Stomach (tissue), 4 donors: ENCODE measurements at regions not wholly inside any gene's neighbourhood (a gene's known extent, or its start where the extent isn't known, plus 50 kb on each side); places are given as distances from the start of the nearest gene placed in this dataset.

Source experiments
- CTCF ChIP-seq, 7 experiments: fragments of 450-650 bp in 4 of 7; fragments of 200-600 bp in 3 of 7; sonication (generic) in 3 of 7; IDR thresholded peaks; one replicate each; pipeline ENCODE4 v1.5.1; 2016 to 2019; ENCODE audit warnings: antibody characterized with exemption in 7 of 7, control low read depth in 2 of 7, mild to moderate bottlenecking in 1 of 7
- EP300 ChIP-seq: sonication (generic); formaldehyde crosslinking; IDR thresholded peaks from one replicate; pipeline ENCODE4 v1.6.1; 2017; ENCODE audit warnings: antibody characterized with exemption
- POLR2A ChIP-seq, 4 donors: fragments of 450-650 bp; IDR thresholded peaks; one replicate each; pipeline ENCODE4 v1.6.1; 2016; ENCODE audit warnings: antibody characterized with exemption in 4 of 4, control low read depth in 2 of 4, mild to moderate bottlenecking in 1 of 4, moderate library complexity in 1 of 4
- POLR2AphosphoS5 ChIP-seq, 3 donors: sonication (generic); formaldehyde crosslinking; IDR thresholded peaks; one replicate each; pipeline ENCODE4 v1.6.1; 2016; ENCODE audit warnings: antibody characterized with exemption in 3 of 3

GRCh38 chr9:89988458-89988857, 383.6 kb downstream of the GADD45G start:
- no peak for TF ChIP-seq CTCF (IDR thresholded peaks at IDR 0.05)
- TF ChIP-seq EP300, result no peak
- no peak for TF ChIP-seq POLR2AphosphoS5 (IDR thresholded peaks at IDR 0.05)
- TF ChIP-seq POLR2A (IDR thresholded peaks at IDR 0.05), result no peak
